ACHN (cell line): ENCODE measurements at regions not wholly inside any gene's neighbourhood (a gene's known extent, or its start where the extent isn't known, plus 50 kb on each side); places are given as distances from the start of the nearest gene placed in this dataset.

Experiments
- DNase-seq: peaks from one replicate; pipeline ENCODE4 v3.0.0-alpha.2; 2015
- in situ Hi-C: cut with HindIII; loops from 2 replicates; pipeline ENCODE4 v1.10.0; 2017; ENCODE audit warnings: low sequenced_read_pairs, low pct_ligation_motif_present, low pct_unique_long_range_greater_than_20kb

DNA sequence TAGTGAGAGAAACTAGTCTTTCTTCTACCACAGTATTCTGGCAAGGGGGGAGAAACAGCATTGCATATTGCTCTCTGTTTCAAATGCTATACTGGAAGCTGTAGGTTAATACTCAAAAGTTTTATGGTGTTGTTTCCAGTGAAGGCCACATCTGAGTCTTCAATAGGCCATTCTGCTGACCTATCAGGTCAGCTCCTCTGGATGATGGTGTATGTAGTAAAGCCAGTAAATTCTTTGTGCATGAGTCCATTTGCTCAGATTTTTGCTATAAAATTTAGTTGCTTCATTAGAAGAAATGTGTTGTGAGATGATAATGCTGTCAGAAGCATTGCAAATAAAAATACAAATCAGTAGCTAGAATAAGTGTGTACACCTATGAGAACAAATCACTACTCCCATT lies 64.9 kb upstream of the RBMS3 start:
- DNase-seq, result no peak
- in situ Hi-C loops, result no loop called here

DNA sequence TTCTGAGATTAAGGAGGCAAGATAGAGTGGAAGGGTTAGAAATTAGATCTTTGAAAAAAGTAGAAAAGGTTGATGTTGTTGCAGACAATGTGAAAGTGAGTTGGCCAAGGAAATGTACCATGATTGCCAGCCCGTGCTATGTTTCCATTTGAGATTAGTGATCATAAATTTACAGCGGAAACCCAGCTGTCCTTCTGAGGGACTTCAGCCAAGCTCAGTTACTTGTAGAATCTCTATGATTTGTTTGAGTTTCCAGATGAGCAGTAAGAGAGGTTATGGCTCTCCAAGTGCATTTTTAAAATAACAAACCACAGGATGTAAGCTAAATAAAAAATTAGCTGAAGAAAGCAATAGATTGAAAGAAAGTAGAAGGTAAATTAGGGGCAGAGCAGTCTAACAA lies 54.2 kb upstream of the RBMS3 start:
- in situ Hi-C loops, result no loop called here
- no peak for DNase-seq

DNA sequence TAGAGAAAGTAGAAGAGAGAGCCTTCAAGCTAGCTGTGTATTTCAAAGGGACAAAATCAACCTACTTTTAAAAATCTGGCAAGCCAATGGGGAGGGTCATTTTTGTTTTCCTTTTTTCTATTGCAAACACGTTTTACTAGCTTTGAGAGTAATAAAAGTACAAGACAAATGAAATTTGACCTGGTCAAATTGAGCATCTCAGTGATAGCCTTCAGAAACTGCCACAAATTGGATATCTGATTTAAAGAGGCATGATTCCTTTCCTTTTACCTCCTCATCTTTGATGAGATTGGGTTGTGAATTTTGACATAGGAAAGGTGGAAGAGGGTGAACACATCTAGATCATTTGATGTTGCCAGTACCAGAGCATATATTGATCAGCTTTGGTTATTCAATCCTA lies 53.6 kb upstream of the RBMS3 start:
- in situ Hi-C loops, result no loop called here
- no peak for DNase-seq
